ENCODE measurements at regions not wholly inside any gene's neighbourhood (a gene's known extent, or its start where the extent isn't known, plus 50 kb on each side); places are given as distances from the start of the nearest gene placed in this dataset.
"Not testable (repeated sequence)": the region's sequence is repeated elsewhere in the genome, so short reads cannot be mapped to it uniquely, and the experiment has no call there.

GRCh38 chr15:38129531-38130204 is 123.0 kb upstream of the SPRED1 start:
- Histone ChIP-seq H3K27me3 (no peaks in the 10 kb centered on the region), H3K4me3 (peak overlapping the region; percentile 24 to 29), H3K27ac (peak overlapping the region; percentile 54 to 57), H3K36me3 (no peaks in the 10 kb centered on the region), H3K9me3 (no peaks in the 10 kb centered on the region), H3K4me1 (peaks cover 0 to 27% (median 9%) of the 10 kb centered on the region in 4 donors)
- peak; percentile 85 to 89 for DNase-seq
- no peak for TF ChIP-seq CTCF (IDR thresholded peaks at IDR 0.05)
- intact Hi-C loops (cut with DNase I; ENCODE audit: low total_unique reads) = no loop called here

GRCh38 chr15:38130205-38130567 is 122.5 kb upstream of the SPRED1 start:
- Histone ChIP-seq H3K4me3 (peak overlapping the region; percentile 24 to 29), H3K4me1 (peaks cover 0 to 27% (median 9%) of the 10 kb centered on the region in 4 donors), H3K36me3 (no peaks in the 10 kb centered on the region), H3K27me3 (no peaks in the 10 kb centered on the region), H3K9me3 (no peaks in the 10 kb centered on the region), H3K27ac (peak overlapping the region; percentile 54 to 57)
- intact Hi-C loops (cut with DNase I; ENCODE audit: low total_unique reads) = no loop called here
- TF ChIP-seq CTCF (IDR thresholded peaks at IDR 0.05) = no peak
- DNase-seq = no peak

- Histone ChIP-seq H3K9me3 (no peaks in the 10 kb centered on the region), H3K4me1 (peaks cover 0 to 27% (median 9%) of the 10 kb centered on the region in 4 donors), H3K27me3 (no peaks in the 10 kb centered on the region), H3K36me3 (no peaks in the 10 kb centered on the region), H3K4me3 (peak overlapping the region in 1 of 2 donors; percentile 24), H3K27ac (peak overlapping the region; percentile 54 to 57)
- DNase-seq = peak; percentile 90
- no peak for TF ChIP-seq CTCF (IDR thresholded peaks at IDR 0.05)
- intact Hi-C loops (cut with DNase I; ENCODE audit: low total_unique reads) = no loop called here
Observed at GRCh38 chr15:38130740-38131498, 121.7 kb upstream of the SPRED1 start.

GRCh38 chr15:38134252-38134651 is 118.4 kb upstream of the SPRED1 start:
- intact Hi-C loops (cut with DNase I; ENCODE audit: low total_unique reads) = no loop called here

GRCh38 chr15:38142195-38142594 is 110.4 kb upstream of the SPRED1 start:
- H3K4me3 ChIP-seq; H3K9me3 ChIP-seq; H3K27me3 ChIP-seq; H3K27ac ChIP-seq; intact Hi-C loops (cut with DNase I; ENCODE audit: low total_unique reads); H3K4me1 ChIP-seq; DNase-seq; H3K36me3 ChIP-seq: not testable (repeated sequence)

More at GRCh38 chr15:38134252-38134651, 118.4 kb upstream of the SPRED1 start:
- Histone ChIP-seq H3K9me3 (no peaks in the 10 kb centered on the region), H3K27ac (no peak overlapping the region), H3K27me3 (no peaks in the 10 kb centered on the region), H3K4me1 (peaks cover 0 to 20% (median 4%) of the 10 kb centered on the region in 4 donors), H3K36me3 (no peaks in the 10 kb centered on the region), H3K4me3 (no peak overlapping the region)
- DNase-seq = peak; percentile 34 to 62
- TF ChIP-seq CTCF (IDR thresholded peaks at IDR 0.05) = no peak

- H3K9me3 ChIP-seq = peaks cover 0 to 1% (median 0%) of the 10 kb centered on the region in 3 donors
- H3K4me3 ChIP-seq = no peak overlapping the region
- no peaks in the 10 kb centered on the region for H3K36me3 ChIP-seq
- H3K27ac ChIP-seq = no peak overlapping the region
- H3K27me3 ChIP-seq = no peaks in the 10 kb centered on the region
- DNase-seq = no peak
- H3K4me1 ChIP-seq = no peaks in the 10 kb centered on the region
- intact Hi-C loops (cut with DNase I; ENCODE audit: low total_unique reads) = no loop called here
- no peak for TF ChIP-seq CTCF (IDR thresholded peaks at IDR 0.05)
Observed at GRCh38 chr15:38144921-38145320, 107.7 kb upstream of the SPRED1 start.
